H1 (cell line): ENCODE measurements at regions not wholly inside any gene's neighbourhood (a gene's known extent, or its start where the extent isn't known, plus 50 kb on each side); places are given as distances from the start of the nearest gene placed in this dataset.

Experiments used
- CEBPB ChIP-seq: IDR thresholded peaks from 2 replicates; pipeline ENCODE4 v1.6.1; 2012; ENCODE audit warnings: low read depth, low read length
- CHD2 ChIP-seq: IDR thresholded peaks from 2 replicates; pipeline ENCODE4 v1.6.1; 2012; ENCODE audit warnings: low read length, improper control_type of control experiment
- CTCF ChIP-seq, 3 experiments: IDR thresholded peaks; 1 replicate in 2 of 3; 2 replicates in 1 of 3; pipeline versions ENCODE4 v1.5.1 to v1.6.1; 2011; ENCODE audit warnings: low read length in 3 of 3, mild to moderate bottlenecking in 3 of 3, inconsistent platforms in 2 of 3, low read depth in 1 of 3, moderate library complexity in 1 of 3; ENCODE audit not compliant: insufficient read depth in 1 of 3; ENCODE audit errors: control extremely low read depth in 1 of 3
- EP300 ChIP-seq, 2 experiments: IDR thresholded peaks; 1 replicate in 1 of 2; 2 replicates in 1 of 2; pipeline ENCODE4 v1.6.1; 2011 to 2012; ENCODE audit warnings: low read depth in 2 of 2, low read length in 2 of 2, mild to moderate bottlenecking in 2 of 2, borderline replicate concordance in 1 of 2, inconsistent platforms in 1 of 2, moderate library complexity in 1 of 2
- NRF1 ChIP-seq: IDR thresholded peaks from 2 replicates; pipeline ENCODE4 v1.6.1; 2011; ENCODE audit warnings: mild to moderate bottlenecking, low read depth, low read length, improper control_type of control experiment
- POLR2A ChIP-seq, 2 experiments: IDR thresholded peaks; 1 replicate in 1 of 2; 2 replicates in 1 of 2; pipeline ENCODE4 v1.6.1; 2011; ENCODE audit warnings: low read depth in 2 of 2, low read length in 2 of 2, mild to moderate bottlenecking in 2 of 2; ENCODE audit errors: control extremely low read depth in 1 of 2
- RNF2 ChIP-seq: fragments of 200-900, 300-1000 bp; sonication (generic); IDR thresholded peaks from 2 replicates; pipeline ENCODE4 v1.7.1; 2016; ENCODE audit warnings: borderline replicate concordance, low read depth, mild to moderate bottlenecking, antibody characterized with exemption, low read length; ENCODE audit not compliant: poor library complexity, severe bottlenecking; ENCODE audit errors: missing control alignments
- SP4 ChIP-seq: IDR thresholded peaks from 2 replicates; pipeline ENCODE4 v1.6.1; 2012; ENCODE audit warnings: low read length, inconsistent platforms
- TAF1 ChIP-seq: IDR thresholded peaks from 2 replicates; pipeline ENCODE4 v1.6.1; 2011; ENCODE audit warnings: mild to moderate bottlenecking, low read depth, low read length
- TCF12 ChIP-seq: IDR thresholded peaks from 2 replicates; pipeline ENCODE4 v1.6.1; 2011; ENCODE audit warnings: low read depth, mild to moderate bottlenecking, low read length

GRCh38 chr3:81045976-81046375 is 715.5 kb downstream of the GBE1 start:
- no peak for TF ChIP-seq CTCF (IDR thresholded peaks at IDR 0.05; ENCODE audit: control extremely low read depth in 1 of 3, insufficient read depth in 1 of 3, low read depth in 1 of 3, low read length in 3 of 3)
- TF ChIP-seq NRF1 = no peak
- no peak for TF ChIP-seq SP4
- no peak for TF ChIP-seq EP300 (IDR thresholded peaks at IDR 0.05; ENCODE audit: borderline replicate concordance in 1 of 2, low read depth in 2 of 2, low read length in 2 of 2)
- no peak for TF ChIP-seq TAF1
- no peak for TF ChIP-seq CHD2
- no peak for TF ChIP-seq POLR2A (IDR thresholded peaks at IDR 0.05; ENCODE audit: control extremely low read depth in 1 of 2, low read depth in 2 of 2, low read length in 2 of 2)
- no peak for TF ChIP-seq TCF12
- TF ChIP-seq RNF2 = no peak
- TF ChIP-seq CEBPB = no peak
